ENCODE measurements at regions not wholly inside any gene's neighbourhood (a gene's known extent, or its start where the extent isn't known, plus 50 kb on each side); places are given as distances from the start of the nearest gene placed in this dataset.

GRCh38 chr3:182349951-182350517, 443.3 kb upstream of the ATP11B start:
- TF ChIP-seq CTCF (conservative IDR thresholded peaks at IDR 0.05; ENCODE audit: low read depth, low read length) (no peak), EZH2 (IDR thresholded peaks at IDR 0.05; ENCODE audit: borderline replicate concordance, low read depth, low read length, poor library complexity, severe bottlenecking) (no peak)
